Activated CD8-positive, alpha-beta T cell treated with anti-CD3 and anti-CD28 coated beads for 36 hours (primary cell): ENCODE measurements at regions not wholly inside any gene's neighbourhood (a gene's known extent, or its start where the extent isn't known, plus 50 kb on each side); places are given as distances from the start of the nearest gene placed in this dataset.

Source experiments
- ATAC-seq: fragments of 200-7000 bp; cut with Tn5 transposase; one replicate; pipeline ENCODE4 v1.10.0; 2021; ENCODE audit warnings: mild to moderate bottlenecking, moderate library complexity
- CTCF ChIA-PET: fragments of 350-600 bp; sonication (Branson Sonifier 250); formaldehyde crosslinking; loops from one replicate; lab custom pipeline; 2021; ENCODE audit warnings: antibody characterized with exemption; lab: Charles Lee
- POLR2A ChIA-PET: fragments of 350-600 bp; sonication (Branson Sonifier 250); formaldehyde crosslinking; loops from one replicate; lab custom pipeline; 2021; ENCODE audit warnings: antibody characterized with exemption; lab: Charles Lee
- DNase-seq: peaks from one replicate; pipeline ENCODE4 v3.0.0-alpha.2; 2020
- H3K27ac Mint-ChIP-seq: one replicate; pipeline ENCODE4 v1.8.0; 2021; ENCODE audit warnings: mild to moderate bottlenecking, mixed read lengths
- H3K27me3 Mint-ChIP-seq: one replicate; pipeline ENCODE4 v1.8.0; 2021; ENCODE audit warnings: mixed read lengths
- H3K36me3 Mint-ChIP-seq: one replicate; pipeline ENCODE4 v1.8.0; 2021; ENCODE audit warnings: low read depth, mixed read lengths
- H3K4me1 Mint-ChIP-seq: one replicate; pipeline ENCODE4 v1.8.0; 2021; ENCODE audit warnings: low read depth, mixed read lengths
- H3K4me3 Mint-ChIP-seq: one replicate; pipeline ENCODE4 v1.8.0; 2021; ENCODE audit warnings: mild to moderate bottlenecking, moderate library complexity, mixed read lengths
- H3K9me3 Mint-ChIP-seq: one replicate; pipeline ENCODE4 v1.8.0; 2021; ENCODE audit warnings: mixed read lengths
- intact Hi-C: fragments of 100-400 bp; cut with micrococcal nuclease; formaldehyde crosslinking; loops from one replicate; pipeline ENCODE4 v1.10.0; 2022
- TF ChIP-seq, protein P1 (sequence below): fragments of 200-600 bp; IDR thresholded peaks from one replicate; pipeline ENCODE4 v1.8.0; 2022; ENCODE audit warnings: antibody characterized with exemption, mild to moderate bottlenecking

DNA sequence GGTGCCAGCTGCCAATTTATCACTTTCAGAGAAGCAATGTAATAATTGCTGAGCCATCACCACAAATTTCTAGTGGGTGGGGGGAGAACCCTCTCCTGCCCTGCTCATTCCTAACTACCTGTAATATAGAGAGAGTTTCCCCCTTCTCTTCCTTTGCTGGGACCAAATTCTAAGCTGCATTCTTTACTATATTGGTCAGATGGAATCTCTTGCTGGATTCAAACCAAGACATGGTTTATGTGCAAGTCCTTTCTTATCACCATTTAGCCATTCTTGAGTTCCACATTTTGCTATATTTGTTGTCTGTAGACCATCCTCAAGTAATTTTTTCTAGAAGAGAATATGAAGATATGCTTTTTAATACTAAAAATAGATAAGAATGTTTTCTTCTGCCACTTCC lies 452.1 kb downstream of the MN1 start:
- TF ChIP-seq, protein P1, sequence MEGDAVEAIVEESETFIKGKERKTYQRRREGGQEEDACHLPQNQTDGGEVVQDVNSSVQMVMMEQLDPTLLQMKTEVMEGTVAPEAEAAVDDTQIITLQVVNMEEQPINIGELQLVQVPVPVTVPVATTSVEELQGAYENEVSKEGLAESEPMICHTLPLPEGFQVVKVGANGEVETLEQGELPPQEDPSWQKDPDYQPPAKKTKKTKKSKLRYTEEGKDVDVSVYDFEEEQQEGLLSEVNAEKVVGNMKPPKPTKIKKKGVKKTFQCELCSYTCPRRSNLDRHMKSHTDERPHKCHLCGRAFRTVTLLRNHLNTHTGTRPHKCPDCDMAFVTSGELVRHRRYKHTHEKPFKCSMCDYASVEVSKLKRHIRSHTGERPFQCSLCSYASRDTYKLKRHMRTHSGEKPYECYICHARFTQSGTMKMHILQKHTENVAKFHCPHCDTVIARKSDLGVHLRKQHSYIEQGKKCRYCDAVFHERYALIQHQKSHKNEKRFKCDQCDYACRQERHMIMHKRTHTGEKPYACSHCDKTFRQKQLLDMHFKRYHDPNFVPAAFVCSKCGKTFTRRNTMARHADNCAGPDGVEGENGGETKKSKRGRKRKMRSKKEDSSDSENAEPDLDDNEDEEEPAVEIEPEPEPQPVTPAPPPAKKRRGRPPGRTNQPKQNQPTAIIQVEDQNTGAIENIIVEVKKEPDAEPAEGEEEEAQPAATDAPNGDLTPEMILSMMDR = no peak
- Mint-ChIP-seq H3K27me3 (peaks cover 10% of the 10 kb centered on the region), H3K27ac (no peak overlapping the region), H3K9me3 (peaks cover 5% of the 10 kb centered on the region), H3K36me3 (no peaks in the 10 kb centered on the region), H3K4me1 (no peaks in the 10 kb centered on the region), H3K4me3 (no peak overlapping the region)
- intact Hi-C loops = no loop called here
- ATAC-seq (no peak), DNase-seq (no peak)
- ChIA-PET CTCF (no interaction called here), POLR2A (interaction anchor here (0.6 kb wide), 1 partner anchor 1024 kb away, joined by 3 read pairs; no protein-coding TSS in a partner anchor)

DNA sequence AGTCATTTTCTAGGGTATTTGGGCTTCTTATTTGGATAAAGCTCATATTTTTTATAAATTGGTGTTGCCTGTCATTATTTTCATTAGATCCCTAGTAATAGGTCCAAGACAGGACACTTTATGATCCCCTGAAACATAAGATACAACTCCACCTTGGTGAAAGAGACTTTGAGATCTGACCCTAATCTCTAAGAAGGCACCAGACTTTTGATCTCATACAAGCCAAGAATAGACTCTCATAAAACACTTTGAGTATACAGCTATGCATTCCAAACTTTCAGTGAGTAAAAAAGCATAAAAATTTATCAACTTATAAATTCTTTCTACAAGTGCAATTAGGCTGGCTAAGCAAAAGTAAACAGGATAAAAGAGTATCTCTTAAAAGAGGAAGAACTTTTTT lies 451.2 kb downstream of the MN1 start:
- Mint-ChIP-seq H3K27ac (no peak overlapping the region), H3K9me3 (peaks cover 5% of the 10 kb centered on the region), H3K4me1 (no peaks in the 10 kb centered on the region), H3K36me3 (no peaks in the 10 kb centered on the region), H3K4me3 (no peak overlapping the region), H3K27me3 (peaks cover 10% of the 10 kb centered on the region)
- TF ChIP-seq, protein P1 = no peak
- intact Hi-C loops = no loop called here
- DNase-seq = no peak
- CTCF ChIA-PET = no interaction called here
- no peak for ATAC-seq
- POLR2A ChIA-PET = interaction anchor here (0.6 kb wide), 1 partner anchor 1024 kb away, joined by 3 read pairs; no protein-coding TSS in a partner anchor

GRCh38 chr22:27352426-27352825 lies 449.1 kb downstream of the MN1 start:
- H3K36me3 Mint-ChIP-seq = no peaks in the 10 kb centered on the region
- no peak for DNase-seq
- no peak overlapping the region for H3K4me3 Mint-ChIP-seq
- TF ChIP-seq, protein P1 = no peak
- no peaks in the 10 kb centered on the region for H3K4me1 Mint-ChIP-seq
- no peak for ATAC-seq
- H3K9me3 Mint-ChIP-seq = peaks cover 8% of the 10 kb centered on the region
- intact Hi-C loops = no loop called here
- H3K27me3 Mint-ChIP-seq = peaks cover 10% of the 10 kb centered on the region
- ChIA-PET CTCF (no interaction called here), POLR2A (no interaction called here)
- H3K27ac Mint-ChIP-seq = no peak overlapping the region

DNA sequence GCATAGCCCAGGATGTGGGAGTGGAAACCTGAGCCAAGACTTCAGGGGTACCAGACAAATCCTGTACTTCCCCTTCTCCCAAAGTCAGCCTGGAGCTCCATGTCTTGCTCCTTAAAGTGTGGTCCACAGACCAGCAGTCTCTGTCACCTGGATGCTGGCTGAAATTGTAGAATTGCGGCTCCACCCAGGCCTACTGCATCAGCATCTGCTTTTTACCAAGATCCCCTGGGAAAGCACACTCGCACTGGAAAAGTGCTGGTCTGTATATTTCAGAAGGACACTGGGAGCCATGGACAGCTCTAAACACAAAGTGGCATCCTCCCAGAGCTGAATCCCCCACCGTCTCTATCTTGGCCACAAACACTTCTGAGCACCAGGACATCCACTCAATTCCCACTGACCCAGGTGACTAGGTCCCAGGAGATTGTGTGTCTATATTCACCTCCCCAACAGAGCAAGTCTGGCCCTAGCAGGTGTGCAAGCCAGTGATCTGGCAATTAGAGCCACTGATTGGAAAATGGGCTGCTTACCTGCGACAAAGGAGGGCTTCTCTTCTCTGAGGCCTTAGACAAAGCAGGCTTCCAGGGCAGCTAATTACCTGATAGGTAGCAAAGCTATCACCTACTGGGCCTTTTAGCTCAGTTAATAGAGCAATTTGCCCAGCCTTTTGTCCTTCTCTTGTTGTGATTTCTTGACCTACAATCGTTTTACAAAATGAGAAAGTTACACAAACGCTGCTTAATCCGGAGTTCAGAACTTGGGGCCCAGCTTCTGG lies 443.3 kb downstream of the MN1 start:
- ATAC-seq = no peak
- TF ChIP-seq, protein P1 = no peak
- ChIA-PET CTCF (no interaction called here), POLR2A (interaction anchor here (0.6 kb wide), 1 partner anchor 254 kb away, joined by 3 read pairs; no protein-coding TSS in a partner anchor)
- Mint-ChIP-seq H3K4me1 (no peaks in the 10 kb centered on the region), H3K36me3 (no peaks in the 10 kb centered on the region), H3K27me3 (peaks cover 5% of the 10 kb centered on the region), H3K27ac (no peak overlapping the region), H3K9me3 (peaks cover 6% of the 10 kb centered on the region), H3K4me3 (no peak overlapping the region)
- intact Hi-C loops = no loop called here
- DNase-seq = no peak

GRCh38 chr22:27370269-27370668 lies 431.3 kb downstream of the MN1 start:
- ChIA-PET CTCF (no interaction called here), POLR2A (no interaction called here)
- TF ChIP-seq, protein P1 = no peak
- H3K4me1 Mint-ChIP-seq = no peaks in the 10 kb centered on the region
- H3K36me3 Mint-ChIP-seq = no peaks in the 10 kb centered on the region
- H3K9me3 Mint-ChIP-seq = no peaks in the 10 kb centered on the region
- peaks cover 22% of the 10 kb centered on the region for H3K27me3 Mint-ChIP-seq
- intact Hi-C loops = no loop called here
- H3K27ac Mint-ChIP-seq = no peak overlapping the region
- no peak overlapping the region for H3K4me3 Mint-ChIP-seq
- DNase-seq (peak; percentile 31), ATAC-seq (no peak)
